Transverse colon (tissue), 4 donors: ENCODE measurements at regions not wholly inside any gene's neighbourhood (a gene's known extent, or its start where the extent isn't known, plus 50 kb on each side); places are given as distances from the start of the nearest gene placed in this dataset.

Experiments
- POLR2A ChIP-seq: fragments of 450-650 bp; IDR thresholded peaks from one replicate; pipeline ENCODE4 v1.6.1; 2016; ENCODE audit warnings: antibody characterized with exemption, mild to moderate bottlenecking, moderate library complexity
- POLR2AphosphoS5 ChIP-seq, 3 donors: sonication (generic); formaldehyde crosslinking; IDR thresholded peaks; one replicate each; pipeline ENCODE4 v1.6.1; 2016; ENCODE audit warnings: antibody characterized with exemption in 3 of 3
- TF ChIP-seq, protein P1 (sequence below), 5 experiments: fragments of 200-600 bp in 3 of 5; fragments of 450-650 bp in 2 of 5; sonication (generic) in 3 of 5; IDR thresholded peaks; 1 replicate in 2 of 5; 2 replicates in 3 of 5; pipeline ENCODE4 v1.5.1; 2016 to 2017; ENCODE audit warnings: antibody characterized with exemption in 5 of 5, inconsistent platforms in 3 of 5, mild to moderate bottlenecking in 2 of 5, moderate library complexity in 1 of 5

GRCh38 chr7:81098213-81098612 is 179.4 kb upstream of the SEMA3C start:
- TF ChIP-seq POLR2AphosphoS5 (IDR thresholded peaks at IDR 0.05): no peak
- TF ChIP-seq, protein P1, sequence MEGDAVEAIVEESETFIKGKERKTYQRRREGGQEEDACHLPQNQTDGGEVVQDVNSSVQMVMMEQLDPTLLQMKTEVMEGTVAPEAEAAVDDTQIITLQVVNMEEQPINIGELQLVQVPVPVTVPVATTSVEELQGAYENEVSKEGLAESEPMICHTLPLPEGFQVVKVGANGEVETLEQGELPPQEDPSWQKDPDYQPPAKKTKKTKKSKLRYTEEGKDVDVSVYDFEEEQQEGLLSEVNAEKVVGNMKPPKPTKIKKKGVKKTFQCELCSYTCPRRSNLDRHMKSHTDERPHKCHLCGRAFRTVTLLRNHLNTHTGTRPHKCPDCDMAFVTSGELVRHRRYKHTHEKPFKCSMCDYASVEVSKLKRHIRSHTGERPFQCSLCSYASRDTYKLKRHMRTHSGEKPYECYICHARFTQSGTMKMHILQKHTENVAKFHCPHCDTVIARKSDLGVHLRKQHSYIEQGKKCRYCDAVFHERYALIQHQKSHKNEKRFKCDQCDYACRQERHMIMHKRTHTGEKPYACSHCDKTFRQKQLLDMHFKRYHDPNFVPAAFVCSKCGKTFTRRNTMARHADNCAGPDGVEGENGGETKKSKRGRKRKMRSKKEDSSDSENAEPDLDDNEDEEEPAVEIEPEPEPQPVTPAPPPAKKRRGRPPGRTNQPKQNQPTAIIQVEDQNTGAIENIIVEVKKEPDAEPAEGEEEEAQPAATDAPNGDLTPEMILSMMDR (IDR thresholded peaks at IDR 0.05): no peak
- no peak for TF ChIP-seq POLR2A
